ENCODE measurements at regions not wholly inside any gene's neighbourhood (a gene's known extent, or its start where the extent isn't known, plus 50 kb on each side); places are given as distances from the start of the nearest gene placed in this dataset.
"Not testable (repeated sequence)": the region's sequence is repeated elsewhere in the genome, so short reads cannot be mapped to it uniquely, and the experiment has no call there.

DNA sequence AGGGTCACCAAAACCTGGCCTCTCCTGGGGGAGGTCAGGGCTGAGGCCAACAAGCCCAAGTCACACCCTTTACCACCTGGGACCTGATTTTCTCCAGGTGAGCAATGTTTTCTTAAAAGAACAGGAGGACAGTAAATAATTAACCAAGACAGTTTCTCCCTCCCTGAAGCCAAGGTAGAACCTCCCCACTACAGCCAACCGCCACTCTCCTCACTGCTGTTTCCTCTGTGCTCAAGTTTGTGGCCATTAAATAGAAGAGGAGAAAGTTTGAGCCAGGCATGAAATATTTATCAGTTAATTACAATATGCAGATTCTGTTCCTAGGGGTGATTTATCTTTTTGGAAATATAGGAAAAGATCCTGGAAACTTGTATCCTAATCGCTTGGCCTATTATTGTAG, 150.6 kb upstream of the ANKRD20A1 start:
- DNase-seq; H3K4me2 ChIP-seq (ENCODE audit: low read depth, low read length); H3K27me3 ChIP-seq (ENCODE audit: control insufficient read depth, insufficient read depth, low read length); H2BK120ac ChIP-seq (ENCODE audit: low read depth, low read length); H3K18ac ChIP-seq (ENCODE audit: low read depth, low read length); H3K23ac ChIP-seq (ENCODE audit: low read depth, low read length); H3K9ac ChIP-seq (ENCODE audit: low read depth, low read length); H3K4me3 ChIP-seq (ENCODE audit: insufficient read depth, low read depth, low read length); H3K9me3 ChIP-seq (ENCODE audit: control insufficient read depth, insufficient read depth, low read length); H3K56ac ChIP-seq (ENCODE audit: extremely low read depth, insufficient read depth, low read length); H3K27ac ChIP-seq (ENCODE audit: insufficient read depth, low read length); H3K9me1 ChIP-seq (ENCODE audit: insufficient read depth, low read length); H3K4me1 ChIP-seq (ENCODE audit: control insufficient read depth, insufficient read depth, low read length); H2AK9ac ChIP-seq (replicated peaks; ENCODE audit: low read depth, low read length, poor library complexity); CTCF ChIA-PET; H3K14ac ChIP-seq (replicated peaks; ENCODE audit: low read depth, low read length); POLR2A ChIA-PET (ENCODE audit: unreplicated experiment); H3K36me3 ChIP-seq (ENCODE audit: control insufficient read depth, insufficient read depth, low read length); intact Hi-C loops (cut with micrococcal nuclease); H4K5ac ChIP-seq (ENCODE audit: low read depth, low read length); BruUV-seq (replicated peaks); in situ Hi-C loops (cut with MboI; ENCODE audit: low sequenced_read_pairs); H2BK15ac ChIP-seq (ENCODE audit: low read depth, low read length); H2BK5ac ChIP-seq (ENCODE audit: low read depth, low read length, poor library complexity, severe bottlenecking); H2BK20ac ChIP-seq (ENCODE audit: low read depth, low read length); H4K91ac ChIP-seq (ENCODE audit: insufficient read depth, low read depth, low read length); H3K4ac ChIP-seq (ENCODE audit: low read depth, low read length); H2AK5ac ChIP-seq (ENCODE audit: low read depth, low read length); dilution Hi-C loops (cut with HindIII; ENCODE audit: low sequenced_read_pairs, unreplicated experiment); H2AFZ ChIP-seq (replicated peaks; ENCODE audit: low read length, poor library complexity); ATAC-seq (ENCODE audit: low read depth); H3K79me1 ChIP-seq (ENCODE audit: low read depth in 1 of 2, low read length in 2 of 2); H4K20me1 ChIP-seq (ENCODE audit: insufficient read depth, low read length); H4K8ac ChIP-seq (ENCODE audit: low read depth in 2 of 2, low read length in 2 of 2): not testable (repeated sequence)
- no CpG with 5 or more reads among the region's 2 CpGs for WGBS, 2 experiments (ENCODE audit: extremely low coverage in 2 of 2, insufficient read length in 1 of 2)

DNA sequence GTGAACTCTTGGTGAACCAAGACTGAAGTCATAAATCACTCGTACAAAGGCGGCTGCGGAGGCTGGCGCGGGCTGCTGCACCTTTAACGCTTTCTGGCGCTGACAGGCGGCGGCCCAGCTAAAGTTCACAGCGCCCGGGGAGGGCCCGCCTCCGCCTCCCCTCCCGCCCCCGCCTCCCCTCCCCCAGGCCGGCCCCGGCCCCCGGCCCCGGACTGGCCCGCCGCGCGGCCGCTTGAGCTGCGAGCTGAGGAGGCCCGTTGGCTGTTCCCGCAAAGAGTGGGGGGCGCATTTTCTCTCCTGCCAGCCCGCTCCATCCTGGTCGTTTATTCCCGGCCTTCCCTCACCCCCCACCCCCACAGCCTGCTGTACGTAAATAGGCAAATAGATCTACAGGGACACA, 147.3 kb upstream of the ANKRD20A1 start:
- H2BK20ac ChIP-seq (ENCODE audit: low read depth, low read length); BruUV-seq (replicated peaks); H2AK5ac ChIP-seq (ENCODE audit: low read depth, low read length): not testable (repeated sequence)

More for the DNA sequence above, 147.3 kb upstream of the ANKRD20A1 start:
- POLR2A ChIA-PET (ENCODE audit: unreplicated experiment); H2AK9ac ChIP-seq (replicated peaks; ENCODE audit: low read depth, low read length, poor library complexity); H4K8ac ChIP-seq (ENCODE audit: low read depth in 2 of 2, low read length in 2 of 2); H3K56ac ChIP-seq (ENCODE audit: extremely low read depth, insufficient read depth, low read length); H4K91ac ChIP-seq (ENCODE audit: insufficient read depth, low read depth, low read length); H3K23ac ChIP-seq (ENCODE audit: low read depth, low read length); H3K4me1 ChIP-seq (ENCODE audit: control insufficient read depth, insufficient read depth, low read length); H4K20me1 ChIP-seq (ENCODE audit: insufficient read depth, low read length); H3K27ac ChIP-seq (ENCODE audit: insufficient read depth, low read length); in situ Hi-C loops (cut with MboI; ENCODE audit: low sequenced_read_pairs); H2BK15ac ChIP-seq (ENCODE audit: low read depth, low read length); H3K79me1 ChIP-seq (ENCODE audit: low read depth in 1 of 2, low read length in 2 of 2); H3K18ac ChIP-seq (ENCODE audit: low read depth, low read length); CTCF ChIA-PET; intact Hi-C loops (cut with micrococcal nuclease); H3K14ac ChIP-seq (replicated peaks; ENCODE audit: low read depth, low read length); dilution Hi-C loops (cut with HindIII; ENCODE audit: low sequenced_read_pairs, unreplicated experiment); H3K9ac ChIP-seq (ENCODE audit: low read depth, low read length); H2AFZ ChIP-seq (replicated peaks; ENCODE audit: low read length, poor library complexity); H2BK5ac ChIP-seq (ENCODE audit: low read depth, low read length, poor library complexity, severe bottlenecking); ATAC-seq (ENCODE audit: low read depth); H3K4ac ChIP-seq (ENCODE audit: low read depth, low read length); DNase-seq; H4K5ac ChIP-seq (ENCODE audit: low read depth, low read length); H2BK120ac ChIP-seq (ENCODE audit: low read depth, low read length); H3K9me1 ChIP-seq (ENCODE audit: insufficient read depth, low read length); H3K4me3 ChIP-seq (ENCODE audit: insufficient read depth, low read depth, low read length); H3K4me2 ChIP-seq (ENCODE audit: low read depth, low read length); H3K27me3 ChIP-seq (ENCODE audit: control insufficient read depth, insufficient read depth, low read length); H3K9me3 ChIP-seq (ENCODE audit: control insufficient read depth, insufficient read depth, low read length); H3K36me3 ChIP-seq (ENCODE audit: control insufficient read depth, insufficient read depth, low read length): not testable (repeated sequence)
- WGBS, 2 experiments (ENCODE audit: extremely low coverage in 2 of 2, insufficient read length in 1 of 2) = no CpG with 5 or more reads among the region's 32 CpGs

Data from IMR-90 (cell line).